ENCODE measurements at regions not wholly inside any gene's neighbourhood (a gene's known extent, or its start where the extent isn't known, plus 50 kb on each side); places are given as distances from the start of the nearest gene placed in this dataset.

DNA sequence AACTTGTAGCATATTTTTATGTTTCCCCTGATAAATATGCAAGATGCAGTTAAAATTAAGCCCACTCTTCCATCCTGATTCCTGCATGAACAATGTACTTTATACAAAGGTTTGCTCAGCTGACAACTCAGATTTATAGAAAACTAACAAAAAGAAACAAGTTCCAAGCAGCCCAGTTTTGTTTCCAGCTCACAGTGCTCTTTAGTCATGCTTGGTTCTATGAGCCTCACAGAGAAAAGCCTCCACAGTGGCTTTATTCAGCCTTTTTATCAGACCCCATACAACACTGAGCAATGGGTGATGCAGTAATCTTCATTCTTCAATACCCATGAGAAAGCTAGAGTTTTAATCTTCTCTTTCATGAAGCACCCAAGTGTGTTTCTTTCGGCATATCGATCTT, 329.6 kb downstream of the SLCO4C1 start:
- Histone ChIP-seq H3K4me3 (no peak overlapping the region), H3K9me3 (no peaks in the 10 kb centered on the region), H3K27ac (no peak overlapping the region), H3K4me1 (peaks cover 0 to 3% (median 0%) of the 10 kb centered on the region in 4 donors), H3K36me3 (no peaks in the 10 kb centered on the region), H3K27me3 (no peaks in the 10 kb centered on the region)
- DNase-seq (ENCODE audit: low spot score in 2 of 2): no peak
- no peak for TF ChIP-seq POLR2A (IDR thresholded peaks at IDR 0.05)
- no peak for TF ChIP-seq CTCF (IDR thresholded peaks at IDR 0.05)
- TF ChIP-seq EP300 (IDR thresholded peaks at IDR 0.05): no peak
- 36 to 42% methylated on average over 2 of the region's 2 CpGs for WGBS, 2 donors

GRCh38 chr5:101955891-101956290, 340.2 kb downstream of the SLCO4C1 start:
- Histone ChIP-seq H3K36me3 (no peaks in the 10 kb centered on the region), H3K27me3 (no peaks in the 10 kb centered on the region), H3K9me3 (no peaks in the 10 kb centered on the region), H3K4me1 (no peaks in the 10 kb centered on the region), H3K27ac (no peak overlapping the region), H3K4me3 (no peak overlapping the region)
- 75 to 76% methylated on average over 1 of the region's 1 CpG for WGBS, 2 donors
- TF ChIP-seq EP300 (IDR thresholded peaks at IDR 0.05) (no peak), CTCF (IDR thresholded peaks at IDR 0.05) (no peak), POLR2A (IDR thresholded peaks at IDR 0.05) (no peak)
- DNase-seq (ENCODE audit: low spot score in 2 of 2): no peak

DNA sequence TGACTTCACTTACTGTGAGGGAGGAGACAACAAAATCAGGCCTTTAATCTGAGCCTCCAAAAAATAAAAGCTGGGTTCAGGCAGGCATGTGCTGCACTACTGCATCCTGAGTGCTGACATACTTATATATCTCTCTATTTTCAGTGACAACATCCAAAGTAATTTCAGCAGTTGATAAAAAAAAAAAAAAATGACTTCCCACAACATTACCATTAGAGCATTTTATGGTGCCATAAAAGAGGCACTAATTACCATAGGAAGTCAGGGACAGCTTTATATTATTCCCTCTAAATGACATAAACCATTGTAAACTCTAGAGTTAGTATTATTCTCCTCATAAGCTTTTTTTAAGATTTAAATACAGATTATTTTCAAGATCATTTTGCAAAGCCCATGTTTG, 346.1 kb downstream of the SLCO4C1 start:
- Histone ChIP-seq H3K27me3 (no peaks in the 10 kb centered on the region), H3K36me3 (no peaks in the 10 kb centered on the region), H3K9me3 (no peaks in the 10 kb centered on the region), H3K4me1 (no peaks in the 10 kb centered on the region), H3K27ac (no peak overlapping the region), H3K4me3 (no peak overlapping the region)
- TF ChIP-seq POLR2A (IDR thresholded peaks at IDR 0.05) (no peak), EP300 (IDR thresholded peaks at IDR 0.05) (no peak), CTCF (IDR thresholded peaks at IDR 0.05) (no peak)
- DNase-seq (ENCODE audit: low spot score in 2 of 2): no peak

GRCh38 chr5:101948615-101949014, 347.5 kb downstream of the SLCO4C1 start:
- no peak overlapping the region for H3K27ac ChIP-seq
- no peaks in the 10 kb centered on the region for H3K36me3 ChIP-seq
- TF ChIP-seq CTCF (IDR thresholded peaks at IDR 0.05) (no peak), EP300 (IDR thresholded peaks at IDR 0.05) (no peak), POLR2A (IDR thresholded peaks at IDR 0.05) (no peak)
- H3K4me3 ChIP-seq: no peak overlapping the region
- H3K27me3 ChIP-seq: no peaks in the 10 kb centered on the region
- no peaks in the 10 kb centered on the region for H3K4me1 ChIP-seq
- WGBS, 2 donors: 94 to 97% methylated on average over 1 of the region's 1 CpG
- no peak for DNase-seq (ENCODE audit: low spot score in 2 of 2)
- H3K9me3 ChIP-seq: no peaks in the 10 kb centered on the region

- TF ChIP-seq EP300 (IDR thresholded peaks at IDR 0.05): no peak
- TF ChIP-seq POLR2A (IDR thresholded peaks at IDR 0.05): no peak
- no peak for TF ChIP-seq CTCF (IDR thresholded peaks at IDR 0.05)
- no peaks in the 10 kb centered on the region for H3K9me3 ChIP-seq
- DNase-seq (ENCODE audit: low spot score in 2 of 2): no peak
- no peak overlapping the region for H3K4me3 ChIP-seq
- no peak overlapping the region for H3K27ac ChIP-seq
- H3K36me3 ChIP-seq: no peaks in the 10 kb centered on the region
- H3K27me3 ChIP-seq: no peaks in the 10 kb centered on the region
- WGBS, 2 donors: 38 to 49% methylated on average over 1 of the region's 1 CpG
- H3K4me1 ChIP-seq: peaks cover 0 to 5% (median 0%) of the 10 kb centered on the region in 4 donors
These were observed 352.3 kb downstream of the SLCO4C1 start for GRCh38 chr5:101943784-101944183.
